ENCODE measurements at regions not wholly inside any gene's neighbourhood (a gene's known extent, or its start where the extent isn't known, plus 50 kb on each side); places are given as distances from the start of the nearest gene placed in this dataset.

DNA sequence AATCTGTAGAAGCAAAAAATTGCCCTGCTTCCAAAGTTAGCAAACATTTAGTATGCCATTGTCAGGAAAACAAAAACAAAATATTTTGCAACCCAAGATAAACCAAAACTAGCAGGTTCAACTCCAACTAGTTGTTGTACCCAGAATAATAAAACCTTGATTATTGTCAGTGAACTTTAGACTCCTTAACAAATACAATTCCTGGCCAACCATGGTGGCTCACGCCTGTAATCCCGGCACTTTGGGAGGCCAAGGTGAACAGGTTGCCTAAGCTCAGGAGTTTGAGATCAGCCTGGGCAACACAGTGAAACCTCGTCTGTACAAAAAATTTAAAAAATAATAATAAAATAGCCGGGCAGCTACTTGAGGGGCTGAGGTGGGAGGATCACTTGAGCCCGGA is 53.6 kb upstream of the EPCAM start:
- no peak for TF ChIP-seq POLR2A (IDR thresholded peaks at IDR 0.05; ENCODE audit: low read length)
- TF ChIP-seq GATA1 (IDR thresholded peaks at IDR 0.05; ENCODE audit: low read depth, low read length) = no peak
